ENCODE measurements at regions not wholly inside any gene's neighbourhood (a gene's known extent, or its start where the extent isn't known, plus 50 kb on each side); places are given as distances from the start of the nearest gene placed in this dataset.

GRCh38 chr1:8214501-8215173 lies 103.3 kb upstream of the SLC45A1 start:
- POLR2A ChIA-PET (ENCODE audit: low non-redundant PET) = no interaction called here
- DNase-seq (ENCODE audit: low spot score) = no peak
- H3K27ac ChIP-seq = peak overlapping the region; percentile 40
- CTCF ChIA-PET = no interaction called here
- TF ChIP-seq, protein P1, sequence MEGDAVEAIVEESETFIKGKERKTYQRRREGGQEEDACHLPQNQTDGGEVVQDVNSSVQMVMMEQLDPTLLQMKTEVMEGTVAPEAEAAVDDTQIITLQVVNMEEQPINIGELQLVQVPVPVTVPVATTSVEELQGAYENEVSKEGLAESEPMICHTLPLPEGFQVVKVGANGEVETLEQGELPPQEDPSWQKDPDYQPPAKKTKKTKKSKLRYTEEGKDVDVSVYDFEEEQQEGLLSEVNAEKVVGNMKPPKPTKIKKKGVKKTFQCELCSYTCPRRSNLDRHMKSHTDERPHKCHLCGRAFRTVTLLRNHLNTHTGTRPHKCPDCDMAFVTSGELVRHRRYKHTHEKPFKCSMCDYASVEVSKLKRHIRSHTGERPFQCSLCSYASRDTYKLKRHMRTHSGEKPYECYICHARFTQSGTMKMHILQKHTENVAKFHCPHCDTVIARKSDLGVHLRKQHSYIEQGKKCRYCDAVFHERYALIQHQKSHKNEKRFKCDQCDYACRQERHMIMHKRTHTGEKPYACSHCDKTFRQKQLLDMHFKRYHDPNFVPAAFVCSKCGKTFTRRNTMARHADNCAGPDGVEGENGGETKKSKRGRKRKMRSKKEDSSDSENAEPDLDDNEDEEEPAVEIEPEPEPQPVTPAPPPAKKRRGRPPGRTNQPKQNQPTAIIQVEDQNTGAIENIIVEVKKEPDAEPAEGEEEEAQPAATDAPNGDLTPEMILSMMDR (conservative IDR thresholded peaks at IDR 0.05; ENCODE audit: low read depth) = no peak

GRCh38 chr1:8213676-8214075 lies 104.2 kb upstream of the SLC45A1 start:
- DNase-seq (ENCODE audit: low spot score) = no peak
- peak overlapping the region; percentile 97 for H3K27ac ChIP-seq
- TF ChIP-seq, protein P1 (conservative IDR thresholded peaks at IDR 0.05; ENCODE audit: low read depth) = no peak
- POLR2A ChIA-PET (ENCODE audit: low non-redundant PET) = no interaction called here
- CTCF ChIA-PET = no interaction called here

DNA sequence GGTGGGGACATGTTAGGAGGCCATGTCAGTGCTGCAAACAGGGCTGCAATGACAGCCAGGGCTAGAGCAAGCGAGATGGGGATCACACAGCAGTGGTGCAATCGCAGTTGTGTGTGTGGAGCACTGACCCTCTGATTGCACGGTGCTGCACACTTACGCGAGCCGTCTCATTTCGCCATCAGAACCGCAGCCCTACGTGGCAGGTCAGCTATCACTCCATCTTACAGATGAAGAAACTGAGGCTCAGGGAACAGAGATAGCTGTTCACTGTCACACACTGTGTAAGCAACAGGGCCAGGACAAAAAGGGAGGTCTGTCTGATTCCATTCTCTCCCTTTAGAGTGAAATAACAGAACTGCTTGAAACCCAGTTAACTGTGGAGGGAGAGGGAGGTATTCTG lies 104.8 kb upstream of the SLC45A1 start:
- H3K27ac ChIP-seq = peak overlapping the region; percentile 97
- ChIA-PET CTCF (interaction anchor here (0.7 kb wide), 1 partner anchor 60 kb away, joined by 3 read pairs; no protein-coding TSS in a partner anchor), POLR2A (ENCODE audit: low non-redundant PET) (interaction anchor here (0.6 kb wide), 1 partner anchor 16 kb away, joined by 4 read pairs; no protein-coding TSS in a partner anchor)
- no peak for DNase-seq (ENCODE audit: low spot score)
- TF ChIP-seq, protein P1 (conservative IDR thresholded peaks at IDR 0.05; ENCODE audit: low read depth) = no peak

DNA sequence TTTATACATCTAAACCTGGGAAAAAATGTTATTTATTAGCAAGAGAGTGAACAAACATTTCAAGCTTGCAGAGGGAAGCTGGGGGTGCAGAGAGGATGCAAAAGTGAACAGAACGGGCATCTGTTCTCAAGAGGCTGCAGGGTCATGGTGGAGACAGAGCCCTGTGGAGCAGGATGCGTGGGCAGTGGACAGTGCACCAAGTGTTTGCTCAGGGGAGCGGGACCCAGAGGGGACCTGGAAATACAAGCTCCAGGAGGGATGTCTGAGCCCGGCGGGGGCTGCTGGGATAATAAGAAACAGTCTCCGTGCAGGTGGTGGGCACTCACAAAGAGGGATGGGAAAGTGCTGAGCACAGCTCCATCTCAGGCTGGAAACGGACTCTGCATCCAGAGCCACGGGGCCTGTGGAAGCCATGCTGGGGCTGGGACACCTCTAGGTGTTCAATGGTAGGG lies 105.3 kb upstream of the SLC45A1 start:
- POLR2A ChIA-PET (ENCODE audit: low non-redundant PET) = interaction anchor here (0.6 kb wide), 1 partner anchor 15 kb away, joined by 4 read pairs; no protein-coding TSS in a partner anchor
- DNase-seq (ENCODE audit: low spot score) = no peak
- TF ChIP-seq, protein P1 (conservative IDR thresholded peaks at IDR 0.05; ENCODE audit: low read depth) = no peak
- peak overlapping the region; percentile 97 for H3K27ac ChIP-seq
- CTCF ChIA-PET = interaction anchor here (0.7 kb wide), 1 partner anchor 59 kb away, joined by 3 read pairs; no protein-coding TSS in a partner anchor

DNA sequence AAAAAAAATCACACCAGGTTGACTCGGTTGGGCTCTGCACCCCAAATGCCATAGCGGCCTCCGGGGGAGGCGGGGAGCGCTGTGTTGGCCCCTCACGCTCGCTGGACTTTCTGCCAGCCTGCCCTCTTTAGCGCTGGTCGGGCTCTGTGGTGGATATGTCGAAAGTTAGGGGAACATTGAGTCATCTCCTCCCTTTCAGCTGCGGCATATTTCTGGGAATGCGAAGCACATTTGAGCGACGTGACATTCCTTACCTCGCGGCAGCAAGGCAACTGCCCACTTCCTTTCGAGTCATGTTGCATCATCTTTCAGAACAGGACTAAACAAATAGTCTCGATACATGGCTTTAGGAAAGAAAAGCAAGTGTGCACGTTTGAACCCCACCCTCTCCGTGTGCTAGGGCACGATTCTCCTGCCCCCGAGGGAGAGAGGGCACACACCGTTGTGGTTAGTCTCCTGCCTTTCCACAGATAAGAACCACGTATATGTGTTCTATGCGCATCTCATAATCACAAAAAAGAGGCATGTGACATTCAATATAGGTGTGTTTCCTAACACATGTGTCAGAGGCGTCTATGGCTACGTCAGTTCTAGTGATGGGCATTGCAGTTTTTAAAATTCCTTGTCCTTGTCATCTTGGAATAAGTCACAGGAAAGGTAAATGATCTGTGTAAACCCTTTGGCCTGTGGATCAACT lies 105.9 kb upstream of the SLC45A1 start:
- peak; percentile 90 for DNase-seq (ENCODE audit: low spot score)
- H3K27ac ChIP-seq = peak overlapping the region; percentile 97
- POLR2A ChIA-PET (ENCODE audit: low non-redundant PET) = interaction anchor here (0.6 kb wide), 1 partner anchor 15 kb away, joined by 4 read pairs; no protein-coding TSS in a partner anchor

More for the DNA sequence above, 105.9 kb upstream of the SLC45A1 start:
- TF ChIP-seq, protein P1 (conservative IDR thresholded peaks at IDR 0.05; ENCODE audit: low read depth) = no peak
- CTCF ChIA-PET = interaction anchor here (0.6 to 0.7 kb wide), 4 partner anchors 23 to 182 kb away, joined by 3 to 5 read pairs (median 4); no protein-coding TSS in a partner anchor

Measured in RWPE1 (cell line).